ENCODE measurements at regions not wholly inside any gene's neighbourhood (a gene's known extent, or its start where the extent isn't known, plus 50 kb on each side); places are given as distances from the start of the nearest gene placed in this dataset.

GRCh38 chr1:234540404-234540762 is 61.4 kb upstream of the TARBP1 start:
- no peak for TF ChIP-seq CTCF (IDR thresholded peaks at IDR 0.05 in 4 of 5, conservative IDR thresholded peaks at IDR 0.05 in 1 of 5)
- TF ChIP-seq POLR2A (IDR thresholded peaks at IDR 0.05): no peak

All from gastrocnemius medialis (tissue), 4 donors.